ENCODE measurements at regions not wholly inside any gene's neighbourhood (a gene's known extent, or its start where the extent isn't known, plus 50 kb on each side); places are given as distances from the start of the nearest gene placed in this dataset.
"Not testable (repeated sequence)": the region's sequence is repeated elsewhere in the genome, so short reads cannot be mapped to it uniquely, and the experiment has no call there.

DNA sequence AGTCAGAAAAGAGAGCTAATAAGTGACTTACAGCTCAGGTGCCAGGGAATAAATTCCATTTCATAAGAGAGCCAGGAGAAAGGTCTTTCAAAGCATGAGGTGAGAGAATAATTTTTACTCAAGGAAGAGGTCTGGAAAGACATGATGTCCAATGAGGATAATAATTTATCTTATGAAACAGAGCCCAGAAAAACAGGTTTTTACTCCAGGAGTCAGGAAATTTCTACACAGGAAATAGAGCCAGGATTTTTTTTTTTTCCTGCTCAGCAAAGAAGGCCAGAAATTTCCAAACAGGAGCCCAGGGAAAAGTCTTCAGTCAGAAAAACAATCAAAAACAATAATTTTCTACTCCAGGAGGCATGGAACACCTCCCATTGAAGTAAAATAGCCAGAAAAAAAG is 1185.7 kb upstream of the TSPY4 start:
- DNase-seq: no peak

DNA sequence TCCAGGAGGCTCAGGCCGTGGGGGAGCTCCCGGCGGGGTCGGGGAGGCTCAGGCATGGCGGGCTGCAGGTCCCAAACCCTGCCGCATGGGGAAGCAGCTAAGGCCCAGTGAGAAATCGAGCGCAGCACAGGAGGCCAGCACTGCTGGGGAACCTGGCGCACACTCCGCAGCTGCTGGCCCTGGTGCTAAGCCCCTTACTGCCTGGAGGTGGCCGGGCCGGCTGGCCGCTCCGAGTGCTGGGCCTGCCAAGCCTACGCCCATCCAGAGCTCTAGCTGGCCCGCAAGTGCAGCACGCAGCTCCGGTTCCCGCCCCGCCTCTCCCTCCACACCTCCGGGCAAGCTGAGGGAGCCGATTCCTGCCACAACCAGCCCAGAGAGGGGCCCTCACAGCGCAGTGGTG is 1208.7 kb upstream of the TSPY4 start:
- DNase-seq: no peak

DNA sequence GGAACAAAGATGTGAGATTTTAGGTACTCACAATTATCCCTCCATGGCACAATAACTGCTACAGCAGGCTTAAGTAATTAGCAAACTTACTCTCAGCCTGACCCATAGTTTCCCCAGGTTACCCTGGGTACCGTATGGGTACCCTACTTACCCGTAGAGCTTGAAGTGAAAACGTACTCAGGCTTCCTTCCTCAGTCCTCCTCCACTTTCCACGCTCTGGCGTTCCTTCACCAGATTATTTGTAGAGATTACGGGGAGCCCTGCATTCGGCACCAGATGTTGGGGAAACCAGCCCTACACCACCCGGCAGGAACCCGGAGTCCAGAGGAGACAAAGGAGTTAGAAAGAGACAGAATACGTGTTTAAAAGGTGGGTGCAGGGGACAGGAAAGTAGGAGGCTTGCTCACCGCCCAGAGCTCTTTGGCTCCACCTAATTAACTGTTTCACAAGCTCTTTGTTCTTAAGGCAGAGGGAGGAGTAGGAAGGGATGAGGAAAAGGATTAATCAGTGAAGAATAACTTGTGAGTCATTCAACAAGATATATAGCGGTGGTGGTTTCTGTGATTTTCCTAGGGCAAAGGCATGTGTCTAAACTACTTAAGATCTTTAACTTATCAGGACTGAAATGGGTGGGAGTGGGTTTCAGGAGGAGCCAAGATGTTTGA is 1211.2 kb upstream of the TSPY4 start:
- peak; percentile 56 for DNase-seq

DNA sequence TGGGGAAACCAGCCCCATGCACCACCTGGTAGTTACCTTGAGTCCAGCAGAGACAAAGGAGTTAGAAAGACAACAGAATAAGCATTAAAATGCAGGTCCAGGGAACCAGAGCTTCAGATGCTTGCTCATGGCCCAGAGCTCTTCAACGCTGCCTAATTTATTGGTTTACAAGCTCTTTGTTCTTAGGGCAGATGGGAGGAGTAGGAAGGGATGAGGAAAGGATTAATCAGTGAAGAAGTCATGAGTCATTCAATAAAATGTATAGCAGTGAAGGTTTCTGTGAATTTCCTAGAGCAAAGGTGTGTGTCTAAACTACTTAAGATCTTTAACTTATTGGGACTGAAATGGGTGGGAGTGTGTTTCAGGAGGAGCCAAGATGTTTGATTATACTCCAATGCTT is 1210.3 kb upstream of the AMELY start:
- peak; percentile 33 for DNase-seq

DNA sequence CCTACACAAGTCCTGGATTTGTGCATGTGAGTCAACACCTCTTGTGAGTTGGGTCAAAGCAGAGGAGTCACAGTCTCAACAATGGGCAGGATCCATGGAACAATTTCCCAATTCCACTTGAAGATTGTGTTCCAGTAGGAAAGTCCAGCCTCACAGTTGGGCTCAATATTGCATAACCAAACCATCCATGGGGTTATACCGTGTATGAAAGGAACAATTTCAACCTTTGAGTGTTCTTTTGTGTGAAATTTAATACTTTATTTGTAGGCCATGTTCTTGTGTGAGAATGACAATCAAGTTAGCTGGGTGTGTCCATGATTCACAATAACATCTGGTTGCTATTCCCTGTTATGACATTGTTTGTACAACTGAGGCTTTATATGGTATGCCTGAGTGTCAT is 1182.9 kb upstream of the AMELY start:
- DNase-seq: no peak

DNA sequence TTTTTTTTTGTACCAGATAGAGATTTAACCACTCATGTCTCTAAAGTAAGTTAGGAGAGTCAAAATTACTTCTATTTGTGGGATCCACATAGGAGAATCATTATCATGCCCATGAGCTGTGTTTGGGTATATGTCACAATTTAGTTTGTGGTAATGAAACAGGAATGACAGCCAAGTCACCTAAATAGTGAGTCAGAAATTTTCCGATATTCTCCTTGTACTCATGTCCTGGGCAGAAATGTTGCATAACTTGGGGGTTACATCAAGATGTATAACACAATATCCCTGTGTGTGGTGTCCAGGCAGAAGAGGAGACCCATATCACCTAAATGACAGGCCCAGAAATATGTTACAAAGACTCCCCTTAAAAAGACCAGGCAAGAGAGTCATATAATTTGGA is 1181.4 kb upstream of the AMELY start:
- DNase-seq: no peak

DNA sequence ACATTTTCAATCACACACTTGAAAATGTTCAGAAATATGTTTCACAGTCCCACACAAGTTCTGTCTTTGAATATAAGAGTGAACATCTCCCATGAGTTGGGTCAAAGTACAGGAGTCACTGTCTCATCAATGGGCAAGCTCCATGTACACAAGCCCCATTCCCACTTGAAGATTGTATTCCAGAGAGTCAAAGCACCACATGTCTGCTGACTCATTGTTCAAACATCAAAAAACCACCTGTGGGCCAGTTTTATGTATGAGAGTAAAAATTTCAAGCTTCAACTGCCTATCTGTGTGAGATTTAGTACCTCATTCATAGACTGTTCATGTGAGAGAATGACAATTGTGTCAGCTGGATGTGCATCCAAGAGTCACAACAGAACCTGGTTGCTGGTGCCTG is 1174.4 kb upstream of the AMELY start:
- DNase-seq: no peak

DNA sequence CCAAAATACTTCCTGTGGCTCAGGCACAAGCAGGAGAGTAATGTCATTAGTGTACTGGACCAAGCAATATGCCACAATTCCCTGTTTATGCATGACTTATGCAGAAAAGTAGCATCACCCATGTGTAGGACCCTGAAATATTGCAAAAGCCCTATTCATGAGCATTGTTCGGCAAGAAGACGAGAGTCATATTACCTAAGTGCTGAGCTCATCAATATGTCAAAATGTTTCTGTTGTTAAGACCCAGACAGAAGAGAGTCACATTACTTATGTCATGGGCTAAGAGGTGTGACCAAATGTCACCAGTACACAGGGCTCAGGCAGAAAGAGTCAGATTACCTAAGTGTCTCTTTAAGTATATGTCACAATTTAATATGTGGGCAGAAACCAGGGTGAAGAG is 1172.6 kb upstream of the AMELY start:
- DNase-seq: no peak

DNA sequence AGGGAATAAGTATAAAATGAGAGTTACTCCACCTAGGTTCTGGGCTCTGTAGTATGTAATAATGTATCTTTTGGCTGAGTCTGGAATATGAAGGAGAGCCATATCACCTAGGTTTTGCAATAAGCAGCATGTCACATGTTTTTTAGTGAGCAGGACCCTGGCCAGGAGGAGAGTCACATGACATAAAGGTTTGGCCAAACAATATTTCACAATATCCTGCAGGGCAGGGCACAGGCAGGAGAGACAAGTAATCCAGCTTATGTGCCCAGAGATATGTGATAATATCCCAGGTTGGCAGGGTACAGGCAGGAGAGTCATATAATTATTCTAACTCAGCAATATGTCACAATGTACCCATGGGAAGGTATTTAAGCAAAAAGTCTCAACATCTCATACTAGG is 1169.6 kb upstream of the AMELY start:
- no peak for DNase-seq

DNA sequence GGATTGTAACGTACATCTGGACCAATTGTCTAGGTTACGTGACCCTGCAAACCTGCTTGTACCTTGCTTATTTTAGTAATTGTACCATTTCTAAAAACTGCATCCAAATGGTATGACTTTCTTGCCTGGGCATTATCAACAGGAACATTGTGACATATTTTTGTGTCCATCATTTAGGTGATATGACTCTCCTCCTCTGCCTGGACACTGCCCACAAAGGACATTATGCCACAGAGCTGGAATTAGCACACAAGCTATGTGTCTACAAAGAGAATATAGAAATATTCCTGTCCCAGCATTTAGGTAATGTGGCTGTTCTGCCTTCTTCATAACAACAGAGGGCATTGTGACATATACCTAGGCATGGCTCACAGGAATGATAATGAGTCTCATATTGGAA is 1153.7 kb upstream of the AMELY start:
- DNase-seq: no peak

DNA sequence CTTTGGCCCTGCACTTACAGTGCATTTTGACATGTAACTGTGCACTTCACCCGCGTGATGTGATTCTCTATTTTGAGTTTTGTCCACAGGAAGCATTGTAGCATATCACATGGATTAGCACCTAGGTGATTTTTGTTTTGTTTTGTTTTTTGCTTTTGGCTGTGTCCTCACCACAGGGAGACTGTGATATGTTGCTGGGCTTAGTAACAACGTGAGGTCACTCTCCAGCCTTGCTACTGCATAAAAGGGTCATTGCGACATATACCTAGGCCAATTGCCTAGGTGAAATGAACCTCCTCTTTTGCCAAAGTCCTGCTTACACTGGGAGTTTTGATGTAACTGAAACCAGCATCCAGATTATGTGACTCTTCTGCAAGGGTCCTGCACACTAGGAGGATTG is 1152.9 kb upstream of the AMELY start:
- DNase-seq: no peak

DNA sequence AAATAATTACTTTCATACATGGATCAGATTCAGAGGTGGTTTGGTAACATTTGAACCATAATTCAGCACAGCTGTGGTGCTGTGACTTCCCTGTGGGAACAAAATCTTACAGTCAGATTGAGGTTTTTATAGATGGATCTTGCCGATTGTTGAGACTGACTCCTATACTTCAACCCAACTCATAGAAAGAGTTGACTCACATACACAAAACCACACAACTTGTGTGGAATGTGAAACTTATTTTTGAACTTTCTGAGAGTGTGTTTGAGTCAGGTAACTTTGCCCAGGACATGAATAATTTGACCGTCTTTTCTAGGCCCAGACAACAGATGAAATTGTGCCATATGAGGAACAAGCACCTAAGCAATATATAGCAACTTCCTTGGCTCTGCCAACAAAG is 1152.4 kb upstream of the AMELY start:
- no peak for DNase-seq

DNA sequence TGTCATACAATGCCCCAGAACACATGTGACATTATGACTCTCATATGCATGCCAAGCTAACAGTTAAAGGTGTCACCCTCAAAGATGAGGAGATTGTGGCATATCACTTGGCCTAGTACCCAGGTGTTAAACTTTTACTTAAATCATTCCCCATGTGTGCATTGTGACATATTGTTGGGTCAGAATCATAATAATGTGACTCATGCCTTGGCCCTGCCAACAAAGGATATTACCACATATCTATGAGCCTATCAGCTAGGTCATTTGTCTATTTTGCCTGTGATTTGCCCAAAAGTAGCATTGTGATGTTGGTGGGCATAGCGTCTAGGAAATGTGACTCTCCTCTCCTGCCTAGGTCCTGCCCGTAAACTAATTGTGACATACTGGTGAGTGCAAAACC is 1147.1 kb upstream of the AMELY start:
- no peak for DNase-seq

DNA sequence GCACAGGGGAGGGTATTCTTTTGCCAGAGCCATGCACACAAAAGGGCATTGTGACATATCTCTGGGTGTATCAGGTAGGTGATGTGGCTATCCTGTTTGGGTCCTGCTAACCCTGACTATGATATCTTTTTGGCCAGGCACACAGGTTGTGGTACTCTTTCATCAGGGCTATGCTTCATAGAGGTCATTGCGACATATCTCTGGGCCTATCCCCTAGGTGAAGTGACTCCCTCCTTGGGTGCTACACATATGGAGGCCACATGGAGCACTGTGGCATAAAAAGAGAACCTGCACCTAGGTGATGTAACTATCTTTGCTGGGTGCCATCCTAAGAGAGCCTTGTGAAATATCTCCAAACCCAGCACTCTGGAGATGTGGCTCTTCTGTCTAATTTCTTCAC is 1139.8 kb upstream of the AMELY start:
- no peak for DNase-seq

DNA sequence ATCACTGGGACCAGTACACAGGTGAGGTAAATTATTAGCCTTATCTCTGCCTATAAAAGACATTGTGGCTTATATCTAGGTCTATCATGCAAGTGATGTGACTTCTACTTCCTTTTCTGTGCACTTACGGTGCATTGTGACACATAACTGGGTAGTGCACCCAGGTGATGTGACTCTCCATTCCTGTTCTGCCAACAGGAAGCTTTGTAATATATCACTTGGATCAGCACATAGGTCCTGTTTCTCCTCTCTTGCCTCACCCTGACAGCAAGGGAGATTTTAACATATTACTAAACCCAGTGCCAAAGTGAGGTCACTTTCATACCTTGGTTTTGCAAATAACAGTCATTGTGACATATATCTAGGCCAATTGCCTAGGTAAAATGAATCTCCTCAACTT is 1129.7 kb upstream of the AMELY start:
- no peak for DNase-seq

DNA sequence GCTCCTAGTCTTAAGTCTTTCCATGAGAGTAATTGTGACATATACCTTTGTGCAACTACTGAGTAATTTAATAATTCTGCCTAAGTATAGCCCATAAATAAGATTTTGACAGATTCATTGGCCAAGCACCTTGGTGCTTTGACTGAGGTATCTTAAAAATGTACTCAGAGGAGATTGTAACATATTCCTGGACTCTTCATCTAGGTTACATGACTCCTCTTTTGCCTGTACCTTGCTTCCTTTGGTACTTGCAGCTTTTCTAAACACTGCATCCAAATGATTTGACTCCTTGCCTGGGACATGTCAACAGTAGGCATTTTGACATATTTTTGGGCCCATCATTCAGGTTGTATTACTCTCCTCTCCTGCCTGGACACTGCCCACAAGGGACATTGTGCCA is 1125.0 kb upstream of the AMELY start:
- DNase-seq: no peak

DNA sequence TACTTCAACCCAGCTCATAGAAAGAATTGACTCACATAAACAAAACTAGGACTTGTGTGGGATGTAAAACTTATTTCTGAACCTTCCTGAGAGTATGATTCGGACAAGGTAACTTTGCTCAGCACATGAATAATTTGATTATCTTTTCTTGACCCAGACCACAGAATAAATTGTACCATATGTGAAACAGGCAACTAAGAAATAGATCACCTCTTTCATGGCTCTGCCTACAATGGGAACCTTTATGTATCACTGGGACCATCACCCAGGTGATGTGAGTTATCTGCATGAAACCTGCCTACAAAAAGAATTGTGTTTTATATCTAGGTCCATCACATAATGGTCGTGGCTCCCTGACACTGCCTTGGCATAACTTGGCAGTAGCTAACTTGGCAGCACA is 1124.1 kb upstream of the AMELY start:
- no peak for DNase-seq

DNA sequence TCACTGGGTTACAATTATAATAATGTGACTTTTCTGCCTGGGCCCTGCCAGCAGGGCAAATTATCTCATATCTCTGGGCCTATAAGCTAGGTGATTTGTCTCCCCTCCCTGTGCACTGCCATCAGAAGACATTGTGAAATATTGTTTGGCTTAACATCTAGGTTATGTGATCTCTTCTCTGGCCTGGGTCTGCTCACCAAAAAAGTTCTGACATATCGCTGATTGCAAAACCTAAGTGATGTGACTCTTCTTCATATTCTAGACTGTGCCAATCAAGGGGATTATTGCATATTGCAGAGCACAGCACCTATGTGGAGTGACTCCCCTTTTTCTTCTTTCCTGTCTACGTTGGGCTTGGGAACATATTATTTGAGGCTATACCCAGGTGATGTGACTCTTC is 1123.1 kb upstream of the AMELY start:
- no peak for DNase-seq

DNA sequence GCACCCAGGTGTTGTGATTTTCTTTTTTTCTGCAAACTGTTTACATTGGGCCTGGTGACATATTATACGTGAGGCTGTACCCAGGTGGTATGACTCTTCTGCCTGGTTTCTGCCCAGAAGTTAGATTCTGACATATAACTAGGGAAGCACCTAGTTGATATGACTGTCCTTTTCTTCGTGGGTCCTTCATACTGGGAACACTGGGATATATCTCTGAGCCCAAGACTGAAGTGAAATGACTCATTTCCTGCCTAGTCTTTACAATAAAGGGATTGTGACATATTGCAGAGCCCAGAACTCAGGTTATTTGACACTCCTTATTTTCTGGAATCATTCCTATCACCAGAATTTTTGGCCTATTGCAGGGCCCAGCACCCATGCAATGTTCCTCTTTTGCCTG is 1121.6 kb upstream of the AMELY start:
- no peak for DNase-seq

DNA sequence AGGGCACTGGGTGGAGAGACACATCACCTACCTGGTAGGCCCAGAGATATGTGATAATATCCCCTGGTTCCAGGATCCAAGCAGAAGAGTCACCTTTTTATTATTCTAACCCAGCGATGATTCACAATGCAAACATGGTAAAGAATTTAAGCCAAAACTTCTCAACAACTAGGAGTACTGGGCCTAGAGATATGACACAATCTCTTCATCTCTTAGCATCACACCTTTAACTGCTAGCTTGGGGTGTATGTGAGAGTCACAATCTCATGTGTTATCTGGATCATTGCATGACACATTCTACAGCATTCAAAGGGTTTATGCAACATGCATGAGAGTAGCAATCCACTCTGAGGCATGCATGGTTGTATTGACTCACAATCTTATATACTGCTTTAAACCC is 1109.0 kb upstream of the AMELY start:
- DNase-seq: no peak

DNA sequence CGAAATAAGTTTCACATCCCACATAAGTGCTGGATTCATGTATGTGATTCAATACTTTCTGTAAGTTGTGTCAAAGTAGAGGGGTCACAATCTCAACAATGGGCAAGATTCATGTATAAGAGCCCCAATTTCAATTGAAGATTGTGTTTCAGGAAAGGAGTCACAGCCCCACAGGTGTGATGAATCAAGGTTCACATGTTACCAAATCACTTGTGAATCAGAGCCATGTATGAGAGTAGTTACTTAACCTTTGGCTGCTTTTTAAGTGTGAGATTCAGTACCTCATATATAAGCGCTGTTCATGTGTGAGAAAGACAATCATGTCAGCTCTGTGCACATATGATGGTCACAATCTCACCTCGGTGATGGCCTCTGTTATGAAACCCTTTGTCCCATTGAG is 1100.0 kb upstream of the AMELY start:
- DNase-seq: no peak

DNA sequence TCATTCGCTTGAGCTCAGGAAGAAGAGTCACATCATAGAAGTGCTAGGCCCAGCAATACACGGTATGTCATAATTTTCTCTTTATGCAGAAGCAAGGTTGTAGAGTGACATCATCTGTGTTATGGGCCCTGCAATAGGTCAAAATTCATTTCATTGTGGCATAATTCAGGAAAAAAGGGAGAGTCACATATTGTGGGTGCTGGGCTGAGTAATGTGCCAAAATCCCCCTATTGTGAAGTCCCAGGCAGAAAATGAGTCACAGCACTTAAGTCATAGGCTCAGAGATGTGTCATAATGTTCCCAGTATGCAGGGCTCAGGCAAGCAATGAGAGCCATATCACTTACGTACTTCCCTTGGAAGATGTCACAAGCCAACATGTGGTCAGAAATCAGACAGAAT is 1092.6 kb upstream of the AMELY start:
- DNase-seq: peak; percentile 28

DNA sequence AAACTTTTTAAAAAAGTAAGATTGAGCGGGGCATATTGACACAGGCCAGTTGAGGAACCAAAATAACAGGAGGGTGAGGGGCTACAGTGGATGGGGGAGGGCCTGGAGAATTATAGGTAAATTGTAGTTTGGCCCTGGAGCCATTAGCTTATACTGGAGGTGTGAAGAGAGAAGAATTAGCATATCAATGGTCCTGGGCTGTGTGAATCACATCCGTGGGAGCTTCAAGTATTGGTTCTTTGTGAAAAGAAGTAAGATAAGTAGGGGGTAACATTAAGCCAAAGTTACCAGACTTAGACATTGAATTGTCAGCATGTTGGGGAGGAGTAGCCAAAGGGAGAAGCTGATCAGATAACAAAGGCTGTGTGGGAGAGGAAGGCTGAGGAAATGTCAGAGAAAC is 1085.2 kb upstream of the AMELY start:
- no peak for DNase-seq

DNA sequence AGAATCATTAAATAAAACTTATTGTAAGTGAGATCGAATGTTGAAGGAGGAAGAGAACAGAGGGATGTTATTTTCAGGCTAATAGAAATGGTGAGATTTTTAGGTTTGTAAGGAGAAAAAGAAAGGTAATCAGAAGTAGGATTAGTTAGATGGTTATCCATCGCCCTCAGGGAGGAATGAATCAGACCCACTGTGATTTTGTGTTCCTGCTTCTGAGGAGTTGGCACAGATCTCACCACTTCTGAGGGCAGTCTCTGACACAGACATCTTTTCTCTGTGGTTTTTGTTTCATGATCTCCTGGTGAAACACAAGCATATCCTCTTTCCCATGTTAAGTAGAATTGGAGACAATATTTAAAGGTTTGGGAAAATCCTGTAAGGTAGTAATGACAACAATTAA is 1083.2 kb upstream of the AMELY start:
- not testable (repeated sequence) for DNase-seq

DNA sequence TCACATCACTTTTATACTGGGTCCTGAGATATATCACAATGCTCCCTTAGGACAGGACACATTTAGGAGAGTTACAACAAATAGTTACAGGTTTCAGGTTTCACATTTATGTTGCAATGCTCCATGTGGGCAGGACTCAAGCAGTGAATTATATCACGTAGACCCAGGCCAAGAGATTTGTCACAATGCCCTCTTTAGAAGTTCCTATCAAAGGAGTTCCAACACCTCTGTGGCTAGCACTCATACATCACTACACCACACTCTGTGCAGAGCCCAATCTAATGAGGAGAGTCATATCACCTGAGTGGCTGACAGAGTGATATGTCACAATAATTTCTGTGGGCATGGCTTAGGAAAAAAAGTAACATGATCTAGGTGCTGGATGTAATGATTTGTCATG is 1068.2 kb upstream of the AMELY start:
- no peak for DNase-seq

DNA sequence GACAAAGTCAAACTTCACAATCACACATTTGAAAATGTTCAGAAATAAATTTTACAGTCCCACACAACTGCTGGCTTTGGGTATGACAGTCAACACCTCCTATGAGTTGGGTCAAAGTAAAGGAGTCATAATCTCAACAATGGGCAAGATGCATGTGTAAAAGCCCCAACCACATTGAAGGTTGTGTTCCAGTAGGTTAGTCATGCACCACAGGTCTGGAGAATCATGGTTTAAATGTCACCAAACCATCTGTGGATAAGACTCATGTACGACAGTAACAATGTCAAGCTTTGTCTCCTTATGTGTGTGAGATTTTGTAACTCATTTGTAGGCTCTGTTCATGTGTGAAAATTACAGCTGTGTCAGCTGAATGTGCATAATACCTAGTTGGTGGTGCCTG is 1065.7 kb upstream of the AMELY start:
- no peak for DNase-seq
